Bone marrow (tissue), 2 donors: ENCODE measurements at regions not wholly inside any gene's neighbourhood (a gene's known extent, or its start where the extent isn't known, plus 50 kb on each side); places are given as distances from the start of the nearest gene placed in this dataset.

ENCODE experiments used
- DNase-seq, 2 donors: peaks; one replicate each; lab custom pipeline; 2025; lab: John Stamatoyannopoulos, UW

- no peak for DNase-seq
These were observed 205.9 kb downstream of the RPLP1 start for GRCh38 chr15:69658411-69658945.

- DNase-seq = no peak
These were observed 206.9 kb downstream of the RPLP1 start for GRCh38 chr15:69659454-69660050.

- no peak for DNase-seq
These were observed 207.5 kb downstream of the RPLP1 start for GRCh38 chr15:69660114-69660513.

GRCh38 chr15:69660658-69661405 is 208.2 kb downstream of the RPLP1 start:
- DNase-seq = no peak

- no peak for DNase-seq
These were observed 208.8 kb downstream of the RPLP1 start for GRCh38 chr15:69661446-69661845.

GRCh38 chr15:69661871-69662644 is 209.4 kb downstream of the RPLP1 start:
- DNase-seq = no peak

GRCh38 chr15:69662645-69663000 is 210.0 kb downstream of the RPLP1 start:
- no peak for DNase-seq

- DNase-seq = no peak
These were observed 210.8 kb downstream of the RPLP1 start for GRCh38 chr15:69663441-69663840.

- no peak for DNase-seq
These were observed 211.4 kb downstream of the RPLP1 start for GRCh38 chr15:69663982-69664381.

GRCh38 chr15:69664572-69665571 is 212.3 kb downstream of the RPLP1 start:
- no peak for DNase-seq

- DNase-seq = no peak
These were observed 213.1 kb downstream of the RPLP1 start for GRCh38 chr15:69665641-69666111.

- peak in 1 of 2 donors; percentile 35 for DNase-seq
These were observed 213.8 kb downstream of the RPLP1 start for GRCh38 chr15:69666441-69666882.

- peak; percentile 35 to 48 for DNase-seq
These were observed 214.5 kb downstream of the RPLP1 start for GRCh38 chr15:69666921-69667811.

- DNase-seq = no peak
These were observed 215.6 kb downstream of the RPLP1 start for GRCh38 chr15:69668039-69668705.

- DNase-seq = no peak
These were observed 216.3 kb downstream of the RPLP1 start for GRCh38 chr15:69668963-69669362.

- DNase-seq = no peak
These were observed 216.8 kb downstream of the RPLP1 start for GRCh38 chr15:69669446-69669845.

GRCh38 chr15:69673291-69673881 is 220.8 kb downstream of the RPLP1 start:
- DNase-seq = no peak

- no peak for DNase-seq
These were observed 223.1 kb downstream of the RPLP1 start for GRCh38 chr15:69675731-69676130.

GRCh38 chr15:69677403-69677802 is 224.8 kb downstream of the RPLP1 start:
- no peak for DNase-seq
